Stimulated activated CD8-positive, alpha-beta memory T cell treated with anti-CD3 and anti-CD28 coated beads, Interleukin-2, amount 100 ng/mL, for 48 hours (primary cell): ENCODE measurements at regions not wholly inside any gene's neighbourhood (a gene's known extent, or its start where the extent isn't known, plus 50 kb on each side); places are given as distances from the start of the nearest gene placed in this dataset.

Experiments used
- DNase-seq, 2 donors: peaks; one replicate each; pipeline ENCODE4 v3.0.0-alpha.2; 2020; ENCODE audit warnings: low read depth in 2 of 2

GRCh38 chrX:39941332-39941920 is 156.3 kb downstream of the BCOR start:
- no peak for DNase-seq

DNA sequence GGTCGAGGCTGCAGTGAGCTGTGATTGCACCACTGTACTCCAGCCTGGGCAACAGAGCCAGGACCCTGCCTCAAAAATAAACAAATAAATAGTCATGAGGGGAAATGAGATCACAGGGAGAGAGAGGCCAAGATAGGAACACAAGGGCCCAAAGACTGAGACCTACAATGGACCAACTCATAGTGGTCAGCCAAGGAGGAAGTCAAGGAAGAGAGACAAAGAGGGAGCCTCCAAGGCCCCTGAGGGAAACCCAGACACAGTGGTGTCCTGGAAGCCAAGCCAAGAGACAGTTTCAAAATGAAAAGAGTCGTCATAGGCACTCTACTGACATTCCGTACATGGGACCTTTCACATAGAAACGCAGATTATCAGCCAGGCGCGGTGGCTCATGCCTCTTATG is 153.3 kb downstream of the BCOR start:
- no peak for DNase-seq

GRCh38 chrX:39945709-39946108 is 152.0 kb downstream of the BCOR start:
- DNase-seq = no peak

GRCh38 chrX:39946822-39947221 is 150.9 kb downstream of the BCOR start:
- no peak for DNase-seq

DNA sequence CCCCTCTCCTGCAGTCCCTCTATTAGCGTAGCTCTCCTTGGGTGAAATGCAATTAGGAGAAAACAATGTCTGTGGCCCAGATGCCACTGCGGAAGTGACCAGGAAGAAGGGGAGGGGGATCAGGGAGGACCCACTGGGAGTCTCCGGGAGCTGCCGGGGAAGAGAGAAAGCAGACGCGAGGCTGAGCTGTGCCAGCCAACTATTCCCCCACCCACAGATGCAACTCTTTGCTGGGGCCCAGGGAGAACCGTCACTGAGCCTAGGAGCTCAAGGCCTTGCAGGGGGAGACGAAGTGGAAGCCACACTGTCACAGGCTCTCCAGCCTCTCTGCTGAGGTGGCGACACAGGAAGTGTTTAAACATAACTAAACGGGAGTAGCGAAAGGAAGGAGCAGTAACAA is 149.2 kb downstream of the BCOR start:
- no peak for DNase-seq

GRCh38 chrX:39950018-39950688 is 147.6 kb downstream of the BCOR start:
- no peak for DNase-seq

DNA sequence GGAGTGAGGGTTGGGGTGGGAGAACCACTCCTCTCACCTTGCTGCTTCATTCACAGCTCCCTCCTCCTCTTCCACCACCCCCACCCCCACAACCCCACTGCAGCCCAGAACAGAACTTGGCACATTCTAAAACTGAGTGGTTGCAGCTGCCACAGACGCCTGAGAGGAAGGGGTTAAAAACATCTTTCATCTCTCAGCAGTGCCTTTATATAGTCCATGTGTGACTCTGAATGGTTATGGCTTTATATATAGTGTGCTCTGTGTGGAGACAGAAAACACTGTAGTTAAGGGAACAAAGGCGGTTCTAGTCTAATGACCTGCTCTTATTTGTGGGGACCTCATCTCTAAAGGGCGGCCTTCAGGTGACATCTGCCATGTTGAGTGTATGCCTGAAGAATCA is 144.8 kb downstream of the BCOR start:
- no peak for DNase-seq

GRCh38 chrX:39953879-39954278 is 143.9 kb downstream of the BCOR start:
- DNase-seq = no peak

- no peak for DNase-seq
Observed at GRCh38 chrX:39954851-39955250, 142.9 kb downstream of the BCOR start.

DNA sequence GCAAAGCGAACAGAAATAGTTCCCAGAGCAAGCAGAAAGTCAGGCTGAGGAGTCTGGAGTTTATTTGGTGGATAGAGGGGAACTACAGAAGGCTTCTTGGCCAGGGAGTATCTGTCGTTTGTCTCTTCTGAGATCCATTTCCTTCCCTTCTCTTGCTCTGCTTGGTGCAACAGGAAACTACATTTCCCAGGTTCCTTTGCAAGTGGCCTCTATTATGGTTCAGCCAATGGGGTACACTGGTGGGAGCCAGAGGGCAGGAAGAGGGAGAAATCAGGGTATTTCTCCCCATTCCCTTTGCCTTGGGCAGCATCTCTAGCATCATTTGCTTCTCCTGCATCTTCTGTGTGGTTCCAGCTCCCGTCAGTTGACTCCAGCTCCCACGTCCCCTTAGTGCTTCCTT is 142.1 kb downstream of the BCOR start:
- no peak for DNase-seq

DNA sequence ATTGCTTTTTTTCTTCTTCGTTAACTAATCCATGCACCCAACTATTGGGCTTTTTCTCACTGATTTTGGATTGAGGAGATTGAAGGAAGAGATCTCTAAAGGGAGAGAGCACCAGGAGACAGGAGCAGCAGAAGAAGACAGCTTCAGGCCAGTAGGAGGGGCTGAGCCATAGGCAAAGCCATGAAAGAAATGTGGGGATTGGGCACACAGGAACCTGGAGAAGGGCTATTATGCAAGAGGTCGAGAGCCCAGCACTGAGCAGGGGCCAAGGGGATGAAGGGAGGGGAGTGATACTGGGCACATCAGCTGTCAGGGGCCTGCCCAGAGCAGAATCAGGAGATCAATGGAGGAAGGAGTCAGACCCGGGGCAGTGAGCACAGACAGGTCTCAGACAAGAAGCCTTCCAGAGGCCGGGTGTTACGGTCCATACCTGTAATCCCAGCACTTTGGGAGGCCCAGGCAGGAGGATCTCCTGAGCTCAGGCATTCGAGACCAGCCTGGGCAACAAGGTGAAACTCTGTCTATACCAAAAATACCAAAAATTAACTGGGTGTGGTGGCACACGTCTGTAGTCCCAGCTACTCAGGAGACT is 140.9 kb downstream of the BCOR start:
- DNase-seq = no peak

DNA sequence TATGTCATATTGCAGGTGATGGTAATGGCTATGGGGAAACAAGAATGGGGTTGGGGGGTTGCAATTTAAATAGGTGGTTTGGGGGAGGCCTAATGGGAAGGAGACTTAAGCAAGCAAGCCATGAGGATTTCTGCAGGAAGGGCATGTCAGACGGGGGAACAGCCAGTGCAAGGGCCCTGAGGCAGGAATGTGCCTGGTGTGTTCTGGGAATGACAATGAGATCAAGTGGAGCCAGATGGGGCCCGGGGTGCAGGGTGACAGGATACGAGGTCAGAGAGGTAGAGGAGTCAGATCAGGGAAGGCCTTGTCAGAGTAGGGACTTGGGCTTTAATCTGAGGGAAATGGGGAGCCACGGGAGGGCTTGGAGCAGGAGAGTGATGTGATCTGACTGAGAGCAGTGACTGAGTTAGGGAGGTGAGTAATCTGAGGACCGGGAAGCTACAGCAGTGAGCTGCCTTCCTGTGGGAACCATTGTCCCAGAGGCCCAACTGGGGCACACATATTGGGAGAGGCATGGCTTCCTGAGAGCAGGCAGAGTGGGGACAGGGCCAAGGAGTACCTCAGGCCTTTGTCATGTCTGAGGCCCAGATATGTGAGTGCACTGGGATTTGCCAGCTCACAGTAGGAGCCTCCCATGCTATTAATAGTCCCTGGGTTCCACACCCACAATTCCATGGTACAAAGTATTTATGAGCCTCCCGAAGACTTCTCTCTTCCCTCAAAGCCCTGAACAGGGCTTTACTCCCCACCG is 139.8 kb downstream of the BCOR start:
- DNase-seq = no peak

DNA sequence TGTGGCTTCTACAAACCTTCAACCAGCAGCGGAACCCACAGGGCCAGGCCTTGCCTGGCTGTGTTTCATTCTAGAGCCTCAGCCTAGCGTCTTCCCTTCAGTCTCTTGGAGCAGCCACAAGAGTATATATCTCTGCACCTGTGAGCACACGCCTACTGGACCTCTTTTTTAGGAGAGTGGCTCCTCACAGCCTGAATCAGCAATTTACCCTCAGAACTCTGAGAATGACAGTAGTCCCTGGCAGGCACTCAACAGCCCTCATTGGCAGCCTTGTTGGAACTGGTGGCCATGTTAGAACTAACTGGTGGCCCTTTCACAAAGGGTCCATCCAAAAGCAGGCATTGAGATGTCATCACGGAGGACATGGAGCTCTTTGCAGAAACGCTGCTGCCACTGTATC is 138.9 kb downstream of the BCOR start:
- DNase-seq = no peak

- DNase-seq = no peak
Observed at GRCh38 chrX:39960219-39960618, 137.5 kb downstream of the BCOR start.

- no peak for DNase-seq
Observed at GRCh38 chrX:39961441-39961840, 136.3 kb downstream of the BCOR start.

- no peak for DNase-seq
Observed at GRCh38 chrX:39965051-39965573, 132.6 kb downstream of the BCOR start.

- DNase-seq = no peak
Observed at GRCh38 chrX:39966176-39966575, 131.6 kb downstream of the BCOR start.

DNA sequence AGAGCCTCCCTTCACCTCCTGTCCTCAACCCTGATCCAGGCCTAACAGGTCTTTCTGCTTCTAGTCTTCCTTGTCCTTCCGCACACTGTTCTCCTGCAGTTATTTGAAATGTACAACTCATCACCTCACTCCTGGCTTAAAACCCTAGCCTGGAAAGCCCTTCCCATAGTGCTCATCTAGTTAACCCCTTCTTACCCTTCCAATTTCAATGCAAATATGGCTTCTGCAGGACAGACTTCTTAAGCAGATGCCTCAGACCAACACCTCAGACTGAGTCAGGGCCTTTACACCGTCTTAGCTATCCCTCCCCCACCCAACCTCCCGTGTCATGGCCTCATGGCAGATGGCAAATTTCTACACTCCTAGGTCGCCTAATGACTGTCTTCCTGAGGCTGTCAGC is 130.4 kb downstream of the BCOR start:
- no peak for DNase-seq

- DNase-seq = no peak
Observed at GRCh38 chrX:39969099-39969818, 128.5 kb downstream of the BCOR start.

- no peak for DNase-seq
Observed at GRCh38 chrX:39969819-39970504, 127.8 kb downstream of the BCOR start.

DNA sequence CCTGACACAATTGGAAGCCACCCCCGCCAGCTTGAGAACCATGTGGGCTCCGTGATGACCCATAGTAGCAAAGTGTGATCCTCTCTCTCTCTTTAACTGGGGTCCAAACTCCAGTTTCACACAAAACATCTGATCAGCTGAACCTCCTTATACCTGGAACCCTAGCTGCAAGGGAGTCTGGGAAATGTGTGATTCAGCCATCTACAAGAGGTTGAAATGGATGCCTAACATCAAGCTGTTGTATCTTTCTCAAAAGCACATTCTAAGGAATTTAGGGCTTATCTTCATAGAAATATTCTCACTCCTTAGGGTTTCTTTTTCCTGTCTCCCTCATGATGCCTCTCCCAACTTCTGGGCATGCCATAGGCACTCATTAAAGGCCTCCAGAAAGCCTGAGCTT is 126.0 kb downstream of the BCOR start:
- no peak for DNase-seq
